ENCODE measurements at regions not wholly inside any gene's neighbourhood (a gene's known extent, or its start where the extent isn't known, plus 50 kb on each side); places are given as distances from the start of the nearest gene placed in this dataset.

GRCh38 chr4:45716093-45716492 lies 407.8 kb downstream of the GABRG1 start:
- DNase-seq (no peak), ATAC-seq (no peak)
- no peaks in the 10 kb centered on the region for H3K9me3 ChIP-seq
- no peaks in the 10 kb centered on the region for H3K27me3 ChIP-seq
- H3K36me3 ChIP-seq: no peaks in the 10 kb centered on the region
- no peak overlapping the region for H3K4me3 ChIP-seq
- H3K27ac ChIP-seq: no peak overlapping the region
- intact Hi-C loops (cut with DNase I): no loop called here
- no peaks in the 10 kb centered on the region for H3K4me1 ChIP-seq
- WGBS (ENCODE audit: insufficient coverage, low coverage, low lambda C conversion rate, missing lambda C conversion rate): 60% methylated on average over 3 of the region's 3 CpGs
- TF ChIP-seq, protein P1, sequence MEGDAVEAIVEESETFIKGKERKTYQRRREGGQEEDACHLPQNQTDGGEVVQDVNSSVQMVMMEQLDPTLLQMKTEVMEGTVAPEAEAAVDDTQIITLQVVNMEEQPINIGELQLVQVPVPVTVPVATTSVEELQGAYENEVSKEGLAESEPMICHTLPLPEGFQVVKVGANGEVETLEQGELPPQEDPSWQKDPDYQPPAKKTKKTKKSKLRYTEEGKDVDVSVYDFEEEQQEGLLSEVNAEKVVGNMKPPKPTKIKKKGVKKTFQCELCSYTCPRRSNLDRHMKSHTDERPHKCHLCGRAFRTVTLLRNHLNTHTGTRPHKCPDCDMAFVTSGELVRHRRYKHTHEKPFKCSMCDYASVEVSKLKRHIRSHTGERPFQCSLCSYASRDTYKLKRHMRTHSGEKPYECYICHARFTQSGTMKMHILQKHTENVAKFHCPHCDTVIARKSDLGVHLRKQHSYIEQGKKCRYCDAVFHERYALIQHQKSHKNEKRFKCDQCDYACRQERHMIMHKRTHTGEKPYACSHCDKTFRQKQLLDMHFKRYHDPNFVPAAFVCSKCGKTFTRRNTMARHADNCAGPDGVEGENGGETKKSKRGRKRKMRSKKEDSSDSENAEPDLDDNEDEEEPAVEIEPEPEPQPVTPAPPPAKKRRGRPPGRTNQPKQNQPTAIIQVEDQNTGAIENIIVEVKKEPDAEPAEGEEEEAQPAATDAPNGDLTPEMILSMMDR (IDR thresholded peaks at IDR 0.05): no peak
- no peak for TF ChIP-seq POLR2A (IDR thresholded peaks at IDR 0.05)

DNA sequence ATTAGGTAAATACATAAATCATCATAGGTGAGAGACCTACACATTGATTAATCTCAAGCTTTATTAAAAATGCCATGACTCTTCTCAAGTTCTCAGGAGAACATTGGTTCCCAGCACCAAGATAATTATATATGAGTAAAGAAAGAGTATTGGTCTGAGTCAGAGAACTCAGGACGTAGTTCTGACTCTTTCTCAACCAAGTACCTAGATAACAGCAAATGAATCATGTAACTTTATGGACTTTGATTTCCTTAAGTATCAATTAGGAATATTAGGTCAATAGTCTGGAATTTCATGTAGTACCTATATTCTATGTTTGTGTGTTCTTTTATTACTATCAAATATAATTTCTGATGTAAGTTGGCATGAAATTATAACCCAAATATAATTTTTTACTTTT lies 409.9 kb downstream of the GABRG1 start:
- Histone ChIP-seq H3K36me3 (no peaks in the 10 kb centered on the region), H3K4me1 (no peaks in the 10 kb centered on the region), H3K4me3 (no peak overlapping the region), H3K27me3 (no peaks in the 10 kb centered on the region), H3K9me3 (no peaks in the 10 kb centered on the region), H3K27ac (no peak overlapping the region)
- no peak for ATAC-seq
- TF ChIP-seq, protein P1 (IDR thresholded peaks at IDR 0.05): no peak
- intact Hi-C loops (cut with DNase I): no loop called here
- no peak for DNase-seq
- 6% methylated on average over 1 of the region's 1 CpG for WGBS (ENCODE audit: insufficient coverage, low coverage, low lambda C conversion rate, missing lambda C conversion rate)

DNA sequence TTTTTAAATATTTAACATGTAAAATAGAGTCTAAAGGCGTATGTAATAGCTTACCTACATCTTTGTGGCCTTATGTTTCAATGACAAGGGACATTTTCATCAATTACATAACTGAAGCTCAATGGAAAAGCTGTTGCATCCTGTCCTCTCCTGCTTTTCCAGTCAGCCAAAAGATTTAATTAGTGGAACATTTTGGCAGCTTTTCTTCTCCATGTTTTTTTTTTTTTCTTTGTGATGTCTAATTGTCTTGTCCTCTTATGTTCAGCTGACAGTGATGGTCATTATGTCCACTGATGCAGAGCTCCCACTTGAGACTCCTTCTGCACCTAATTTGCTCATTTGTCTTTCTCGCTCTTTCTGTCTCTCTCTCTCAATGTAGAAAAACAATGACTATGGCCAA lies 422.2 kb downstream of the GABRG1 start:
- TF ChIP-seq, protein P1 (IDR thresholded peaks at IDR 0.05): no peak
- TF ChIP-seq POLR2A (IDR thresholded peaks at IDR 0.05): no peak
- Histone ChIP-seq H3K9me3 (no peaks in the 10 kb centered on the region), H3K4me1 (no peaks in the 10 kb centered on the region), H3K36me3 (no peaks in the 10 kb centered on the region), H3K27me3 (no peaks in the 10 kb centered on the region), H3K27ac (no peak overlapping the region), H3K4me3 (no peak overlapping the region)
- DNase-seq: no peak
- WGBS (ENCODE audit: insufficient coverage, low coverage, low lambda C conversion rate, missing lambda C conversion rate): 49% methylated on average over 2 of the region's 2 CpGs
- ATAC-seq: no peak
- intact Hi-C loops (cut with DNase I): no loop called here

DNA sequence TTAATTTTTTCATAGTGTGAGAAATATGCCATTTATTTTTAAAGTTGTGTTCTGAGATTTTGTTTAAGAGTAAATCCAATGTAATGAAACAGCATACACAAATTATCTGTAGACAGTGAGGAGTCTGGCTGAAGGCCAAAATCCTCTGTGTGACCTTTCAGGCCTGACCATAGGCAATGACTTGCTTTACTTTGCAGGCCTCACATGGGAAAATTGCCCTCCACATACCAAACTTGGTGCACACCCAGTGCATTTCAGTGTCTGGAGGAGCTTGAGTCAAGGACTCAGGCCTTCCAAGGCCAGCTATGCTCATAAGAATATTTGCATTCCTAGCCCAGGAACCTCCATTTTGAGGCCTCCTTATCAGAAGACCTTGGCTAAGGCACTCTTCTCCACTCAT lies 430.1 kb downstream of the GABRG1 start:
- ATAC-seq (no peak), DNase-seq (no peak)
- Histone ChIP-seq H3K4me3 (no peak overlapping the region), H3K27me3 (no peaks in the 10 kb centered on the region), H3K27ac (no peak overlapping the region), H3K9me3 (no peaks in the 10 kb centered on the region), H3K36me3 (no peaks in the 10 kb centered on the region), H3K4me1 (no peaks in the 10 kb centered on the region)
- no peak for TF ChIP-seq POLR2A (IDR thresholded peaks at IDR 0.05)
- intact Hi-C loops (cut with DNase I): no loop called here

- no peak overlapping the region for H3K4me3 ChIP-seq
- no peak overlapping the region for H3K27ac ChIP-seq
- H3K36me3 ChIP-seq: no peaks in the 10 kb centered on the region
- WGBS (ENCODE audit: insufficient coverage, low coverage, low lambda C conversion rate, missing lambda C conversion rate): 49% methylated on average over 4 of the region's 4 CpGs
- DNase-seq (no peak), ATAC-seq (no peak)
- TF ChIP-seq POLR2A (IDR thresholded peaks at IDR 0.05): no peak
- TF ChIP-seq, protein P1 (IDR thresholded peaks at IDR 0.05): no peak
- no peaks in the 10 kb centered on the region for H3K9me3 ChIP-seq
- no peaks in the 10 kb centered on the region for H3K4me1 ChIP-seq
- intact Hi-C loops (cut with DNase I): no loop called here
- no peaks in the 10 kb centered on the region for H3K27me3 ChIP-seq
Observed at GRCh38 chr4:45692131-45692735, 431.6 kb downstream of the GABRG1 start.

Measured in right lobe of liver (tissue), 6 donors.